ENCODE measurements at regions not wholly inside any gene's neighbourhood (a gene's known extent, or its start where the extent isn't known, plus 50 kb on each side); places are given as distances from the start of the nearest gene placed in this dataset.

- TF ChIP-seq CTCF (conservative IDR thresholded peaks at IDR 0.05; ENCODE audit: low read length): no peak
- no peak for TF ChIP-seq EZH2phosphoT487 (IDR thresholded peaks at IDR 0.05; ENCODE audit: borderline replicate concordance)
Measured at GRCh38 chr1:195550071-195550862, 1058.0 kb downstream of the KCNT2 start.

GRCh38 chr1:195530961-195531360, 1077.3 kb downstream of the KCNT2 start:
- TF ChIP-seq CTCF (conservative IDR thresholded peaks at IDR 0.05; ENCODE audit: low read length): no peak
- TF ChIP-seq EZH2phosphoT487 (IDR thresholded peaks at IDR 0.05; ENCODE audit: borderline replicate concordance): no peak
- Histone ChIP-seq H3K4me2 (ENCODE audit: low read depth, low read length, poor library complexity, severe bottlenecking) (no peak overlapping the region), H3K9ac (ENCODE audit: low read depth, low read length, poor library complexity, severe bottlenecking) (no peak overlapping the region), H3K4me3 (ENCODE audit: low read length, poor library complexity, severe bottlenecking) (no peak overlapping the region), H2AFZ (ENCODE audit: low read length) (no peak overlapping the region), H3K79me2 (ENCODE audit: insufficient read depth, low read length) (no peaks in the 10 kb centered on the region), H3K4me1 (ENCODE audit: insufficient read depth, low read length, poor library complexity, severe bottlenecking) (no peaks in the 10 kb centered on the region), H4K20me1 (ENCODE audit: insufficient read depth, low read length, poor library complexity, severe bottlenecking) (no peaks in the 10 kb centered on the region), H3K36me3 (ENCODE audit: insufficient read depth, low read length) (no peaks in the 10 kb centered on the region), H3K9me2 (replicated peaks; ENCODE audit: low read depth, low read length) (no peaks in the 10 kb centered on the region), H3K27me3 (ENCODE audit: insufficient read depth, low read length, poor library complexity, severe bottlenecking) (no peaks in the 10 kb centered on the region), H3K9me3 (ENCODE audit: insufficient read depth, low read depth, low read length) (no peaks in the 10 kb centered on the region), H3F3A (ENCODE audit: low read depth) (no peaks in the 10 kb centered on the region)

More at GRCh38 chr1:195550071-195550862, 1058.0 kb downstream of the KCNT2 start:
- Histone ChIP-seq H3K4me2 (ENCODE audit: low read depth, low read length, poor library complexity, severe bottlenecking) (no peak overlapping the region), H3K27me3 (ENCODE audit: insufficient read depth, low read length, poor library complexity, severe bottlenecking) (no peaks in the 10 kb centered on the region), H4K20me1 (ENCODE audit: insufficient read depth, low read length, poor library complexity, severe bottlenecking) (no peaks in the 10 kb centered on the region), H3K4me1 (ENCODE audit: insufficient read depth, low read length, poor library complexity, severe bottlenecking) (no peaks in the 10 kb centered on the region), H3K9me2 (replicated peaks; ENCODE audit: low read depth, low read length) (no peaks in the 10 kb centered on the region), H2AFZ (ENCODE audit: low read length) (no peak overlapping the region), H3K9me3 (ENCODE audit: insufficient read depth, low read depth, low read length) (no peaks in the 10 kb centered on the region), H3K4me3 (ENCODE audit: low read length, poor library complexity, severe bottlenecking) (no peak overlapping the region), H3K9ac (ENCODE audit: low read depth, low read length, poor library complexity, severe bottlenecking) (no peak overlapping the region), H3K79me2 (ENCODE audit: insufficient read depth, low read length) (no peaks in the 10 kb centered on the region), H3K36me3 (ENCODE audit: insufficient read depth, low read length) (no peaks in the 10 kb centered on the region), H3F3A (ENCODE audit: low read depth) (no peaks in the 10 kb centered on the region)

GRCh38 chr1:195529881-195530280, 1078.4 kb downstream of the KCNT2 start:
- H2AFZ ChIP-seq (ENCODE audit: low read length): no peak overlapping the region
- no peaks in the 10 kb centered on the region for H4K20me1 ChIP-seq (ENCODE audit: insufficient read depth, low read length, poor library complexity, severe bottlenecking)
- no peaks in the 10 kb centered on the region for H3K9me2 ChIP-seq (replicated peaks; ENCODE audit: low read depth, low read length)
- H3K4me2 ChIP-seq (ENCODE audit: low read depth, low read length, poor library complexity, severe bottlenecking): no peak overlapping the region
- no peak for TF ChIP-seq EZH2phosphoT487 (IDR thresholded peaks at IDR 0.05; ENCODE audit: borderline replicate concordance)
- TF ChIP-seq CTCF (conservative IDR thresholded peaks at IDR 0.05; ENCODE audit: low read length): no peak
- H3K9me3 ChIP-seq (ENCODE audit: insufficient read depth, low read depth, low read length): no peaks in the 10 kb centered on the region
- no peaks in the 10 kb centered on the region for H3K36me3 ChIP-seq (ENCODE audit: insufficient read depth, low read length)
- H3K79me2 ChIP-seq (ENCODE audit: insufficient read depth, low read length): no peaks in the 10 kb centered on the region
- no peak overlapping the region for H3K9ac ChIP-seq (ENCODE audit: low read depth, low read length, poor library complexity, severe bottlenecking)
- H3K4me1 ChIP-seq (ENCODE audit: insufficient read depth, low read length, poor library complexity, severe bottlenecking): no peaks in the 10 kb centered on the region
- no peak overlapping the region for H3K4me3 ChIP-seq (ENCODE audit: low read length, poor library complexity, severe bottlenecking)
- H3K27me3 ChIP-seq (ENCODE audit: insufficient read depth, low read length, poor library complexity, severe bottlenecking): no peaks in the 10 kb centered on the region
- no peaks in the 10 kb centered on the region for H3F3A ChIP-seq (ENCODE audit: low read depth)

Data from Loucy (cell line).